HG02623 (cell line): ENCODE measurements at regions not wholly inside any gene's neighbourhood (a gene's known extent, or its start where the extent isn't known, plus 50 kb on each side); places are given as distances from the start of the nearest gene placed in this dataset.

Source experiments
- ATAC-seq: cut with Tn5 transposase; IDR thresholded peaks from one replicate; pipeline ENCODE4 v1.9.1; 2021; ENCODE audit warnings: moderate library complexity; ENCODE audit not compliant: unreplicated experiment

DNA sequence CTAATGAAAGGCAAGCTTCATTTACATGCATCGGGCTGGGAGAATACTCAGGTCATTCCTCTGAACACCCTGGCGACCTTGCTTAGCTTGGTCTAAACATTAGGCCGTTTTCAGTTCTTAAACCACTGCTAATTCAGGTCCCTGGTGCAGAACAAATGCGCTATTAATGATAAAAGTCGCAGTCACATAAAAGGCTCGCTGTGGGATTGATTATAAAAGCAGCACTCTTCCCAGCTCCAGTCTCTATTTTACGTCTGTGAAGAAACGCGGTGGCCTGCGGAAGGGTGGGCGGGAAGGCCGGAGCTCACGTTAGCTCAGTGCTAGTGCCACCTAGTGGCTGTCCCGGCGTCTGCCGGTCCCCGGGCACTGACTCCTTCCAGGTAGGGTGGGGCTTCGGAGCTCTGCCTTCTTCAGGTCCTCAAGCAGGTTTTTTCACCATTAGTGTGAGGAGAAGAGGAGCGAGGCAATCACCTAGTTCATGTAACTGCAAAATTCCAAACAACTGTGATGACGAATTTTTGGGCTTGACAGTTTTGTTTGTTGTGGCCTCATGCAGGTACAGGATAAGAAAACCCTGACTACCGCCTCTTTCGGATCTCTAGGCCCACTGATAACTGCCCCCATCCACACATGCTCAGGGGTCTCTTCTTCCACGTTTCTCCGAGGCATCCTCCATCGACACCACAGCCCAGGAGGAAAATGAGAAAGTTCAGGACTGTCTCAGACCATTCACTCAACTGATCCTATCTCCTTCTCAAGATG is 66.5 kb upstream of the CLMP start:
- ATAC-seq, result peak; percentile 44

DNA sequence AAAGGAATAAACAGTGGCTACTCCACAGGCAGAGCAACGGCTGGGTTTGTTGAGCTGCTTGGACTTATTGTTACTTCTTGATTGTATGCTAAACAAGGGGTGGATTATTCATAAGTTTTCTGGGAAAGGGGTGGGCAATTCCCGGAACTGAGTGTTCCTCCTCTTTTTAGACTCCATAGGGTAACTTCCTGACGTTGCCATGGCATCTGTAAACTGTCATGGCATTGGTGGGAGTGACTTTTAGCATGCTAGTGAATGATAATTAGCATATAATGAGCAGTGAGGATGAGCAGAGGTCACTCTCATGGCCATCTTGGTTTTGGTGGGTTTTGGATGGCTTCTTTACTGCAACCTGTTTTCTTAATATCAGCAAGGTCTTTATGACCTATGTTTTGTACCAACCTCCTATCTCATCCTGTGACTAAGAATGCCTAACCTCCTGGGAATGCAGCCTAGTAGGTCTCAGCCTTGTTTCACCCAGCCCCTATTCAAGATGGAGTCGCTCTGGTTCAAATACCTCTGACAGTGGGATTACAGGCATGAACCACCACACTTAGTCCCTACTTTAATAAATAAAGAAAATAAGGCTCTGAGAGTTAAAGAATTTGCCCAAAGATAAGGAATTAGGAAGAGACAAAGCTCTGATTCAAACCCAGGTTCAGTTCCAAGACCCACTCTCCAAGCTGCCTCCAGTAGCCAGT is 65.6 kb upstream of the CLMP start:
- no peak for ATAC-seq

DNA sequence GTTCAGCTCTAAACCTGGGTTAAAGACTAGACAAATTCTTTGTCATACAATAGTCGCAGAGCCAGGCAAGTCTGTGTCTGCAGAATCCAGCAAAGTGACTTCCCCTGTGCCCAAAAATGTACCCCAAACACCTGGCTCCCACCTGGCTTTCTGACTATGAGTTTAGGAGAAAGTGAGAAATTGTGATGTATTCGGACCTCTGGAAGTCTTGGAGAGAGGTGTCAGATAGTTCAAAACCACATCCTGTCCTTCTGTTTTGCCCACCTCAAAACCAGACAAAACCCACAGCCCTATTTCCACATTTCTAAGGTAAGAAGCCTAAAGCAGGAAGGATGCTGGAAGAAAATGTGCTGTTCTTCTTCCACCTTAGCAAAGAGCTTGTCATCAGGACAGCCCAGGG is 63.8 kb upstream of the CLMP start:
- ATAC-seq, result no peak

DNA sequence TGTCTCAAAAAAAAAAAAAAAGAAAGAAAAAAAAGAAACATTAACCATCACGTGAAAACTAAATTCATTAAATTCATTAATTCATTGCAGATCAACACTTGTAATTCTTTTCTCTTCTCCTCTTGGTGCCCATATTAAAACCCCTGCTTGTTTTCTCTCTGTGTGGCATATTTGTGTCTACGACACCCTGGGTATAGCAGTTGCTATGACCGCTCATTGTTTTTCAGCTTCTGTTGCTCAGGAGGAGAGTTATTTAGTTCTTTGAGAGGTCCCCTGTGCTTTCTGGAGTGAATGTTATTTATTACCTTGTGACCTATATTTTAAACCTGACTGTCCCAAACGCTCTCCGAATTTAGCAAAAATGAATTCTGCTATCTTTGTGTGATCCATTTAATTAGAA is 62.3 kb upstream of the CLMP start:
- ATAC-seq, result no peak

DNA sequence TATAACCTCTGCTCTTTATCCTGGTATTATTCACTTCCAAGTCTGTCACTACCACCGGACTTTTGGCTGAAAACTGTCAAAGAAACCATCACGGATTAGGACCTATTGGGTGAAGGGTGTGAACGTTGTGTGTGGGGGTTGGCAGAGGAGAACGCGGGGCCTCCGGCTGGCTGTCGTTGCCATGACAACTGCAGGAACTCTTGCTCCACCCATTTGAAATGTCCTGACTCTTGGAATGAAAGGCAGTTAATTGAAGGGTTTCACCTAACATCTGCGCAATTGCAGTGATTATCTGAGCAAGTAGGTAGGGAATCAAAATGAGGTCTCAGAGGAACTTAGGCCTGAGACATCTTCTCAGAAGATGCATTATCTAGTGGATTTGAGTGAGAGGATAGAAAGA is 60.9 kb upstream of the CLMP start:
- ATAC-seq, result no peak

DNA sequence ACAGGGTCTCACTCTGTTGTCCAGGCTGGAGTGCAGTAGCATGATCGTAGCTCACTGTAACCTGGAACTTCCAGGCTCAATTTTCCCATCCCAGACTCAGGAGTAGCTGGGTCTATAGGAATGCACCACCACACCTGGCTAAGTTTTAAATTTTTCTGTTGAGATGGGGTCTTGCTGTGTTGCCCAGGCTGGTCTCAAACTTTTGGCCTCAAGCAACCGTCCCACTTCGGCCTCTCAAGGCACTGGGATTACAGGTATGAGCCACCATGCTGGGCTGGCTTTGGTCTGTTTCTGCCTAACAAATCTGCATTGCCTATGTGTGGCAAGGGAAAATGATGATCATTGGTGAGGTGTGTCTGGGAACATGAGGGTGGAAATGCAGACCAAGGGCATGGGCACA is 59.3 kb upstream of the CLMP start:
- no peak for ATAC-seq

DNA sequence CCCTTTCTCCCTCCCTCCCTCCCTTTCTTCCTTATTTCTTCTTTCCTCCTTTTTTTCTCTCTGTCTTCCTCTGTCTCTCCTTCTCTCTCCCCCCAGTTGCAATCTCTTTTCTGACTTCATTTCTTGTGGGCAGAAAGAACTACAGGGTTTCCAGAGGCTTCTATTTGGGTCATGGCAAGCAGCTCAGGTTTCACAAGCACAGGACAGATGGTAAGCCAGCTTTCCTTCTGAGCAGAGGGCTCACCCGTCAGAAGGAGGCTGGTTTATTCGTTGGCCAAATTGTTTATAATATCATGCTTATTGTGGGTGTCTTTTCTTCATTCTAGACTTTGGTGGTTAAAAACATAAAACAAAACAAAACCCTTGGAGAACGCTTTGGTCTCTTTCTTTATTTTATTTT is 58.9 kb upstream of the CLMP start:
- no peak for ATAC-seq

DNA sequence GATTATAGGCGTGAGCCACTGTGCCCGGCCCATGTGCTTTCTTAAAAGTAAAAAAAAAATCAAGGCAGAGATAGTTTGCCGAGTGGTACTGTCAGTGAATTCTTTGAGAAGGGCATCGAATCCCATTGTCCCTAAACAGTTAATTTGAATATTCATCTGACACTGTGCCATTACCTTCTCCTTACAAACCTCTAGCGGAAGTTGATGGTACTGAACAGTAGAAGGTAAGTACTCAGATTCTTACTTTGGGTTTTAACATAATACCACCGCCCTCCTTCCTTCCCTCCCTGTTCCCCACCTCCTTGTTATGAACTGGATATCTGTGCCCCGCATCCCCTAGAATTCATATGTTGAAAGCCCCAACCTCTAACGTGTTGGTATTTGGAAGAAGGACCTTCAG is 58.2 kb upstream of the CLMP start:
- no peak for ATAC-seq

DNA sequence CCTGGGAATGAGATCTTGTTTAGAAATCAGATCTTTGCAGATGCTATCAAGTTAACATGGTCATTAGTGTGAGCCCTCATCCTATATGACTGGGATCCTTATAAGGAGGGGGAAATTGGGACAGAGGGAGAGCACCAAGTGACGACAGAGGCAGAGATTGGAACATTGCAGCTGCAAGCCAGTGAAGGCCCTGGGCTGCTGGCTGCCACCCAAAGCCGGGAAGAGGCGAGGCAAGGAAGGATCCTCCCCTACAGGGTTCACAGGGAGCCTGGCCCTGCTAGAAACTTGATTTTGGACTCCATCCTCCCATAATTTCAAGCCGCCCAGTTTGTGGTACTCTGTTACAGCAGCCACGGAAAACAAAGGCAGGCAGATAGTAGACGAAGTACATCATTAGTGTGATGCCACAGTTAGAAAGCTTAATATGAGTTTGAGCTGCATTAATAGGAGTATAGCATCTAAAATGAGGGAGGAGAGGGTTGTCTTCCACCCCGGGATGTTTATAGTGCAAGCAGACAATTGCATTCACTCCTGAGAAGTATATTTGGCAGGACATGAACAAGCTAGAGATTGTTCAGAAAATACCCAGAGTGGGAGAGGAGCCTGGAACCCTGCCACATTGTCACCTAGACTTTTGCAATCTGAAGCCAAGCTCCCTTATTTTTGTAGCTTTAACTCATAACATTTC is 56.8 kb upstream of the CLMP start:
- no peak for ATAC-seq

DNA sequence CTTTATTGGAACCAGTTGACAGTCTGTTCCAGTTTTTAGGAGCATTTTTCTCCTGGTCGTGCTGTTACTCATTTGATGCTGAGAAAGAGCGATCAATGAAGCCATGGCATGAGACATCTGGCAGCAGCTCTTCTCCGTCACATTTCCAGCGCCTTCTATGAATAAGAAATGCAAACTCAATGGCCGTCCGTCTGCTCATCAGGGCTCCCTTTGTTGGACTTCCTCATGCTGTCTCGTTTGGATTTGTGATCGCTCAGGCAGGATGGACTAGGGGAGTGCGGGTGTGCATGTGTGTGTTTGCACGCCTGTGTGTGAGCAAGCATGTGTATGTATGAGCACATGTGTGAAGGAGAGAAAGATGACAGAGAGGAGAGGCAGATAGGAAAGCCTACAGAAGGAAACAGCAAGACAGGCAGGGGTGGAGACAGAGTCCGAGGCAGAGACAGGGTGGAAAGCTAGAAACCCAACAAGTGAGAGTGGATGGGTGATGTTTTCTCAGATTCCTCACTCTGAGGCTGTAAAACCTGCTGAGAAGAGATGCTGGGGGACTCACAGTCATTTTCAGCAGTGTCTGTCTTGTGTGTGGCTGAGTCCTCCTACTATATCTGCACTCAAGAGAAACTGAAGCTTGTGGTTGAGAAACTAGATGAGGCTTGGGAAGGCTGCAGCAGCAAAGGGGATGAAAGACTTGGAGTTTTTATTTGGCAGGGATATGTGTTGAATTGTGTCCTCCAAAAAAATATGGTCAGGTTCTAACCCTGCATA is 56.0 kb upstream of the CLMP start:
- no peak for ATAC-seq

DNA sequence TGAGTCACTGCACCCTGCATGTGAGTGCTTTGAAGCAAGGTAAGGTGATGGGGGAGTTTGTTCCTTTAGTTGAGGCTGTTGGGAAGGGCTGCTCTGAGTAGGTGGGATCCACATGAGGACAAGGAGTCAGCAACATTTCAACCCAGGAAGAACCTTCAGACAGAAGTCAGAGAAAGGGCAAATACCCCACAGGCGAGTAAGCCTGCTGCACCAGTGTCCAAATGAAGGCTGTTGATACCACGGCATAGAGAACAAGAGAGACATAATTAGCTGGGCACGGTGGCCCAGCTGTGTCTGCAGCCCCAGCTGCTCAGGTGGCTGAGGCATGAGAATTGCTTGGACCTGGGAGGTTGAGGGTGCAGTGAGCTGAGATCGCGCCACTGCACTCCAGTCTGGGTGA is 54.3 kb upstream of the CLMP start:
- ATAC-seq, result no peak

DNA sequence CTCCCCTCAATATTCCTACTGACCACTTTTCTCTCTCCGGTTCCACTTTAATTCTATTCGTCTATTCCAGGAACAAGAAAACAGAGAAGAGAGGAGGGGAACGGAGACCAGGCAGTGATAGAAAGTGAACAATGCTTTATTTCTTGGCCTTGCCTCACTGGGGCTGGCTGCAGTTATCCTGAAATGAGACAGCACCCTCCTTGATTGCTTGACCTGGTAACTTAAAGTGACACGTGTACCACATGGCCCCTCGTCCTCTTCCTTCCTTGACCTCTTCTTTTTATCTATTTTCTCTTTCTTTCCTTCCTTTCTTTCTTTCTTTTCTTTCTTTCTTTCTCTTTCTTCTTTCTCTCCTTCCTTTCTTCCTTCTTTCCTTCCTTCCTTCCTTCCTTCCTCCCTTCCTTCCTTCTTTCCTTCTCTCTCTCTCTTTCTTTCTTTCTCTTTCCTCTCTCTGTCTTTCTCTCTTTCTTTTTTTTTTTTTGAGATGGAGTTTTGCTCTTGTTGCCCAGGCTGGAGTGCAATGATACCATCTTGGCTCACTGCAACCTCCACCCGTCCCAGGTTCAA is 52.8 kb upstream of the CLMP start:
- no peak for ATAC-seq

DNA sequence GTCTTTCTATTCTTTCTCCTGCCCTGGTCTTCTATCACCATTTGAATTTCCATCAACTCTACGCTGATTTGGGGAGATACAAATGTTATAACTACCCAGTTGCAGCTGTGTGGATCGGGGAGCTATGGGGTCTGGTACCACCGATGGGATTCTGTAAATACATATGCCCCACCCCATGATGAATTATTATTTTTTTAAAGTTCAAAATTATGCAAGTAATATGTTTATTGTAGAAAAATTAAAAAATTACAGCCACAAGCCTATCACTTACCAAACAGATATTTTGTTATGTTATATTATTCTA is 52.4 kb upstream of the CLMP start:
- ATAC-seq, result no peak

DNA sequence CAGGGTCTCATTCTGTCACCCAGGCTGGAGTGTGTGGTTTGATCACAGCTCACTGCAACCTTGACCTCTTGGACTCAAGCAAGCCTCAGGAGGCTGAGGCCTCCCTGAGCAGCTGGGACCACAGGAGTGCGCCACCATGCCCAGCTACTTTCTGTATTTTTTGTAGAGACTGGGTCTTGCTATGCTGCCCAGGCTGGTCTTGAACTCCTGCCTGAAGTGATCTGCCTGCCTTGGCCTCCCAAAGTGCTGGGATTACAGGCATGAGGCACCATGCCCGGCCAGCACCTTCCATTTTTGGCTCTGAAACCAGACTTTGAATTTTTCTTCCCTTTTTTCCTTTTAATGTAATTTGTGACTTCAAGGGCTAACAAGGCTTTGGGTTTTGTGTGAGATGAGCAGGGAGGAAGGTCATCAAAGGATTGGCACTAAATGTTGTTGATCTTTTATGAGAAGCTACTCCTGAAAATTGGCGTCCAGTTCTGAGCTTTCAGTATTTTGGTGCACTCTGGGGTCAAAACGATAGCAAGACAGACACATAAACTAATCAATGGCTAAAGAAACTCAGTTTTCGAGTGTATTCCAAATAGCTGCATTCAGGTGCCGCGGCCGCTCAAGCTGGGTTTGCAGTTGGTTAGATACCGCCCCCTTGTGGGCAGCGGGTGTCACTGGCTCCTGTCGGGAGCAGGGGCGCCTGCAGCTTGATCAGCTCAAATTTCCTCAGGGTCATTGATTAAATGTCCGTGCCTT is 51.9 kb upstream of the CLMP start:
- ATAC-seq, result peak; percentile 64

DNA sequence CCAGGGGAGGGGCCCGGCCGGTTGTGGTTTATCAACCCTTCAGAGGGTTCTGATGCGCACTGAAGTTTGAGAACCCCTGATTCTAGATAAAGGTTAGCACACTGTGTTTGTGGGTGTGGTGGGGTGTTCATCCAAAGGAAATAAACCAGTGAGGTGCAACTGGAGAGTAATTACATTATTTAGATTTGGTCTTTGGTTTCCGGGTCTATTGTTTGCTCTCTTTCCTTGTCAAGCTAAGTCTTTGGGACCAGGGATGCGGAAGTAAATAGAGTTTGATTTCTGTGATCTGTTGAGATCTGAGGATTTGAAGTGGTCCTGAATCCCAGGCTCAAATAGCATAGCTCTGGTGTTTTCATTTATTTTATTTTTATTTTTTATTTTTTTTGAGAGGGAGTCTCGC is 50.5 kb upstream of the CLMP start:
- no peak for ATAC-seq
